GM23338 (cell line): ENCODE measurements at regions not wholly inside any gene's neighbourhood (a gene's known extent, or its start where the extent isn't known, plus 50 kb on each side); places are given as distances from the start of the nearest gene placed in this dataset.

Experiments used
- ATAC-seq: fragments of 200-7000 bp; cut with Tn5 transposase; 3 replicates; pipeline ENCODE4 v1.9.1; 2020
- DNase-seq: peaks from one replicate; pipeline ENCODE4 v3.0.0-alpha.2; 2015; ENCODE audit warnings: low spot score
- H2AFZ ChIP-seq: fragments of 200-600 bp; sonication (generic); 2 replicates; pipeline ENCODE4 v1.8.0; 2016; ENCODE audit warnings: antibody characterized with exemption, mild to moderate bottlenecking, moderate library complexity
- H3F3A ChIP-seq: fragments of 200-600 bp; sonication (generic); replicated peaks from 2 replicates; pipeline ENCODE4 v1.8.0; 2017; ENCODE audit warnings: antibody characterized with exemption, mixed run types, low read depth
- H3K27ac ChIP-seq: fragments of 200-600 bp; sonication (generic); 2 replicates; pipeline ENCODE4 v1.6.1; 2016; ENCODE audit warnings: low read depth
- H3K27me3 ChIP-seq: fragments of 200-600 bp; sonication (generic); 2 replicates; pipeline ENCODE4 v1.8.0; 2016; ENCODE audit warnings: mild to moderate bottlenecking, mixed run types, moderate library complexity; ENCODE audit not compliant: insufficient read depth
- H3K36me3 ChIP-seq: fragments of 200-600 bp; sonication (generic); 2 replicates; pipeline ENCODE4 v1.8.0; 2016; ENCODE audit warnings: mild to moderate bottlenecking; ENCODE audit not compliant: insufficient read depth
- H3K4me1 ChIP-seq: fragments of 200-600 bp; sonication (generic); 2 replicates; pipeline ENCODE4 v1.8.0; 2016; ENCODE audit warnings: mild to moderate bottlenecking, moderate library complexity; ENCODE audit not compliant: insufficient read depth
- H3K4me2 ChIP-seq: fragments of 200-600 bp; sonication (generic); 2 replicates; pipeline ENCODE4 v1.7.1; 2017; ENCODE audit warnings: mixed run types
- H3K4me3 ChIP-seq: fragments of 200-600 bp; sonication (generic); 2 replicates; pipeline ENCODE4 v1.6.1; 2016; ENCODE audit warnings: mixed run types
- H3K79me2 ChIP-seq: fragments of 200-600 bp; sonication (generic); replicated peaks from 2 replicates; pipeline ENCODE4 v1.8.0; 2017; ENCODE audit warnings: mild to moderate bottlenecking; ENCODE audit not compliant: insufficient read depth
- H3K9me2 ChIP-seq: fragments of 200-600 bp; sonication (generic); 2 replicates; pipeline ENCODE4 v1.8.0; 2017; ENCODE audit not compliant: insufficient read depth
- H4K20me1 ChIP-seq: fragments of 200-600 bp; sonication (generic); replicated peaks from 2 replicates; pipeline ENCODE4 v1.8.0; 2017; ENCODE audit warnings: mild to moderate bottlenecking; ENCODE audit not compliant: insufficient read depth
- H3K27ac Mint-ChIP-seq: 2 replicates; pipeline ENCODE4 v1.8.0; 2020; ENCODE audit warnings: inconsistent platforms, mild to moderate bottlenecking, moderate library complexity, mixed read lengths
- H3K27me3 Mint-ChIP-seq: 3 replicates; pipeline ENCODE4 v1.8.0; 2022; ENCODE audit warnings: low read depth, mild to moderate bottlenecking, moderate library complexity, mixed read lengths, inconsistent platforms; ENCODE audit not compliant: insufficient read depth, poor library complexity
- H3K36me3 Mint-ChIP-seq: 3 replicates; pipeline ENCODE4 v1.8.0; 2021; ENCODE audit warnings: low read depth, mild to moderate bottlenecking, inconsistent platforms, moderate library complexity, mixed read lengths
- H3K4me1 Mint-ChIP-seq: 3 replicates; pipeline ENCODE4 v1.8.0; 2020; ENCODE audit warnings: mild to moderate bottlenecking, inconsistent platforms, mixed read lengths
- H3K4me3 Mint-ChIP-seq: 3 replicates; pipeline ENCODE4 v1.8.0; 2021; ENCODE audit warnings: moderate library complexity, mild to moderate bottlenecking, inconsistent platforms, mixed read lengths
- H3K9me3 Mint-ChIP-seq: 3 replicates; pipeline ENCODE4 v1.8.0; 2020; ENCODE audit warnings: moderate library complexity, mild to moderate bottlenecking, inconsistent platforms, mixed read lengths
- CREB1 ChIP-seq: fragments of 250-450 bp; sonication (Bioruptor Pico); IDR thresholded peaks from 2 replicates; pipeline ENCODE4 v1.5.0; 2020; ENCODE audit warnings: low read depth, mild to moderate bottlenecking, moderate library complexity
- EZH2 ChIP-seq: fragments of 200-600 bp; sonication (generic); IDR thresholded peaks from one replicate; pipeline ENCODE4 v1.8.0; 2017; ENCODE audit warnings: antibody characterized with exemption, mild to moderate bottlenecking, low read depth; ENCODE audit not compliant: unreplicated experiment
- EZH2phosphoT487 ChIP-seq: fragments of 200-600 bp; sonication (generic); IDR thresholded peaks from one replicate; pipeline ENCODE4 v1.8.1; 2018; ENCODE audit warnings: antibody characterized with exemption; ENCODE audit not compliant: unreplicated experiment
- JUNB ChIP-seq: IDR thresholded peaks from one replicate; pipeline ENCODE4 v1.6.1; 2016; ENCODE audit warnings: antibody characterized with exemption; ENCODE audit not compliant: unreplicated experiment
- NANOG ChIP-seq: IDR thresholded peaks from 2 replicates; pipeline ENCODE4 v1.6.1; 2016; ENCODE audit warnings: antibody characterized with exemption, borderline replicate concordance
- POLR2AphosphoS5 ChIP-seq: IDR thresholded peaks from 2 replicates; pipeline ENCODE4 v1.6.1; 2016; ENCODE audit warnings: antibody characterized with exemption, low read depth
- STAT1 ChIP-seq: IDR thresholded peaks from one replicate; pipeline ENCODE4 v1.6.1; 2016; ENCODE audit warnings: antibody characterized with exemption; ENCODE audit not compliant: unreplicated experiment
- ZNF114 ChIP-seq: fragments of 250-450 bp; sonication (Bioruptor Pico); IDR thresholded peaks from 2 replicates; pipeline ENCODE4 v1.5.0; 2020; ENCODE audit warnings: mild to moderate bottlenecking, moderate library complexity
- ZNF331 ChIP-seq: fragments of 250-450 bp; sonication (Bioruptor Pico); IDR thresholded peaks from 2 replicates; pipeline ENCODE4 v1.5.0; 2020; ENCODE audit warnings: low read depth, mild to moderate bottlenecking, moderate library complexity
- TF ChIP-seq, protein P1 (sequence below): fragments of 250-450 bp; sonication (Bioruptor Pico); IDR thresholded peaks from 2 replicates; pipeline ENCODE4 v1.5.0; 2020; ENCODE audit warnings: mild to moderate bottlenecking, moderate library complexity
- TF ChIP-seq, protein P2 (sequence below): IDR thresholded peaks from 2 replicates; pipeline ENCODE4 v1.6.1; 2016; ENCODE audit warnings: antibody characterized with exemption
- TF ChIP-seq, protein P3 (sequence below): IDR thresholded peaks from one replicate; pipeline ENCODE4 v1.6.1; 2018; ENCODE audit warnings: antibody characterized with exemption; ENCODE audit not compliant: unreplicated experiment
- TF ChIP-seq, protein P4 (sequence below), 2 experiments: fragments of 200-600 bp in 1 of 2; sonication (generic) in 1 of 2; conservative IDR thresholded peaks; 2 replicates each; pipeline versions ENCODE4 v1.5.1 to v1.6.1; 2016 to 2017; ENCODE audit warnings: antibody characterized with exemption in 2 of 2, low read depth in 2 of 2, mild to moderate bottlenecking in 2 of 2, moderate library complexity in 1 of 2

GRCh38 chr15:38975282-38975990 is 410.8 kb upstream of the RASGRP1 start:
- Mint-ChIP-seq H3K4me1 (no peaks in the 10 kb centered on the region), H3K4me3 (no peak overlapping the region), H3K27me3 (peaks cover 3% of the 10 kb centered on the region), H3K36me3 (no peaks in the 10 kb centered on the region), H3K9me3 (peaks cover 13% of the 10 kb centered on the region; the same call in 2 of the 3 replicates), H3K27ac (no peak overlapping the region)
- DNase-seq = no peak
- Histone ChIP-seq H3K79me2 (no peaks in the 10 kb centered on the region), H4K20me1 (no peaks in the 10 kb centered on the region), H3K4me3 (no peak overlapping the region), H3K27me3 (no peaks in the 10 kb centered on the region), H3K4me1 (no peaks in the 10 kb centered on the region), H2AFZ (no peak overlapping the region), H3K36me3 (0 out of 2 replicates have a peak, but pooled peaks cover 3% of the 10 kb centered on the region), H3K4me2 (no peak overlapping the region), H3K27ac (no peak overlapping the region), H3F3A (no peaks in the 10 kb centered on the region), H3K9me2 (peaks cover 6% of the 10 kb centered on the region; the same call in 1 of the 2 replicates)
- no peak for TF ChIP-seq STAT1
- no peak for TF ChIP-seq ZNF114 (CRISPR knock-in tag)
- TF ChIP-seq NANOG = no peak
- TF ChIP-seq, protein P1, sequence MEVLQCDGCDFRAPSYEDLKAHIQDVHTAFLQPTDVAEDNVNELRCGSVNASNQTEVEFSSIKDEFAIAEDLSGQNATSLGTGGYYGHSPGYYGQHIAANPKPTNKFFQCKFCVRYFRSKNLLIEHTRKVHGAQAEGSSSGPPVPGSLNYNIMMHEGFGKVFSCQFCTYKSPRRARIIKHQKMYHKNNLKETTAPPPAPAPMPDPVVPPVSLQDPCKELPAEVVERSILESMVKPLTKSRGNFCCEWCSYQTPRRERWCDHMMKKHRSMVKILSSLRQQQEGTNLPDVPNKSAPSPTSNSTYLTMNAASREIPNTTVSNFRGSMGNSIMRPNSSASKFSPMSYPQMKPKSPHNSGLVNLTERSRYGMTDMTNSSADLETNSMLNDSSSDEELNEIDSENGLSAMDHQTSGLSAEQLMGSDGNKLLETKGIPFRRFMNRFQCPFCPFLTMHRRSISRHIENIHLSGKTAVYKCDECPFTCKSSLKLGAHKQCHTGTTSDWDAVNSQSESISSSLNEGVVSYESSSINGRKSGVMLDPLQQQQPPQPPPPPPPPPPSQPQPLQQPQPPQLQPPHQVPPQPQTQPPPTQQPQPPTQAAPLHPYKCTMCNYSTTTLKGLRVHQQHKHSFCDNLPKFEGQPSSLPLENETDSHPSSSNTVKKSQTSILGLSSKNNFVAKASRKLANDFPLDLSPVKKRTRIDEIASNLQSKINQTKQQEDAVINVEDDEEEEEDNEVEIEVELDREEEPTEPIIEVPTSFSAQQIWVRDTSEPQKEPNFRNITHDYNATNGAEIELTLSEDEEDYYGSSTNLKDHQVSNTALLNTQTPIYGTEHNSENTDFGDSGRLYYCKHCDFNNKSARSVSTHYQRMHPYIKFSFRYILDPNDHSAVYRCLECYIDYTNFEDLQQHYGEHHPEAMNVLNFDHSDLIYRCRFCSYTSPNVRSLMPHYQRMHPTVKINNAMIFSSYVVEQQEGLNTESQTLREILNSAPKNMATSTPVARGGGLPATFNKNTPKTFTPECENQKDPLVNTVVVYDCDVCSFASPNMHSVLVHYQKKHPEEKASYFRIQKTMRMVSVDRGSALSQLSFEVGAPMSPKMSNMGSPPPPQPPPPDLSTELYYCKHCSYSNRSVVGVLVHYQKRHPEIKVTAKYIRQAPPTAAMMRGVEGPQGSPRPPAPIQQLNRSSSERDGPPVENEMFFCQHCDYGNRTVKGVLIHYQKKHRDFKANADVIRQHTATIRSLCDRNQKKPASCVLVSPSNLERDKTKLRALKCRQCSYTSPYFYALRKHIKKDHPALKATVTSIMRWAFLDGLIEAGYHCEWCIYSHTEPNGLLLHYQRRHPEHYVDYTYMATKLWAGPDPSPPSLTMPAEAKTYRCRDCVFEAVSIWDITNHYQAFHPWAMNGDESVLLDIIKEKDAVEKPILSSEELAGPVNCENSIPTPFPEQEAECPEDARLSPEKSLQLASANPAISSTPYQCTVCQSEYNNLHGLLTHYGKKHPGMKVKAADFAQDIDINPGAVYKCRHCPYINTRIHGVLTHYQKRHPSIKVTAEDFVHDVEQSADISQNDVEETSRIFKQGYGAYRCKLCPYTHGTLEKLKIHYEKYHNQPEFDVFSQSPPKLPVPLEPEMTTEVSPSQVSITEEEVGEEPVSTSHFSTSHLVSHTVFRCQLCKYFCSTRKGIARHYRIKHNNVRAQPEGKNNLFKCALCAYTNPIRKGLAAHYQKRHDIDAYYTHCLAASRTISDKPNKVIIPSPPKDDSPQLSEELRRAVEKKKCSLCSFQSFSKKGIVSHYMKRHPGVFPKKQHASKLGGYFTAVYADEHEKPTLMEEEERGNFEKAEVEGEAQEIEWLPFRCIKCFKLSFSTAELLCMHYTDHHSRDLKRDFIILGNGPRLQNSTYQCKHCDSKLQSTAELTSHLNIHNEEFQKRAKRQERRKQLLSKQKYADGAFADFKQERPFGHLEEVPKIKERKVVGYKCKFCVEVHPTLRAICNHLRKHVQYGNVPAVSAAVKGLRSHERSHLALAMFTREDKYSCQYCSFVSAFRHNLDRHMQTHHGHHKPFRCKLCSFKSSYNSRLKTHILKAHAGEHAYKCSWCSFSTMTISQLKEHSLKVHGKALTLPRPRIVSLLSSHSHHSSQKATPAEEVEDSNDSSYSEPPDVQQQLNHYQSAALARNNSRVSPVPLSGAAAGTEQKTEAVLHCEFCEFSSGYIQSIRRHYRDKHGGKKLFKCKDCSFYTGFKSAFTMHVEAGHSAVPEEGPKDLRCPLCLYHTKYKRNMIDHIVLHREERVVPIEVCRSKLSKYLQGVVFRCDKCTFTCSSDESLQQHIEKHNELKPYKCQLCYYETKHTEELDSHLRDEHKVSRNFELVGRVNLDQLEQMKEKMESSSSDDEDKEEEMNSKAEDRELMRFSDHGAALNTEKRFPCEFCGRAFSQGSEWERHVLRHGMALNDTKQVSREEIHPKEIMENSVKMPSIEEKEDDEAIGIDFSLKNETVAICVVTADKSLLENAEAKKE (CRISPR knock-in tag) = no peak
- no peak for TF ChIP-seq ZNF331 (CRISPR knock-in tag)
- TF ChIP-seq, protein P2, sequence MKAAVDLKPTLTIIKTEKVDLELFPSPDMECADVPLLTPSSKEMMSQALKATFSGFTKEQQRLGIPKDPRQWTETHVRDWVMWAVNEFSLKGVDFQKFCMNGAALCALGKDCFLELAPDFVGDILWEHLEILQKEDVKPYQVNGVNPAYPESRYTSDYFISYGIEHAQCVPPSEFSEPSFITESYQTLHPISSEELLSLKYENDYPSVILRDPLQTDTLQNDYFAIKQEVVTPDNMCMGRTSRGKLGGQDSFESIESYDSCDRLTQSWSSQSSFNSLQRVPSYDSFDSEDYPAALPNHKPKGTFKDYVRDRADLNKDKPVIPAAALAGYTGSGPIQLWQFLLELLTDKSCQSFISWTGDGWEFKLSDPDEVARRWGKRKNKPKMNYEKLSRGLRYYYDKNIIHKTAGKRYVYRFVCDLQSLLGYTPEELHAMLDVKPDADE = no peak
- no peak for TF ChIP-seq JUNB
- no peak for TF ChIP-seq EZH2
- TF ChIP-seq, protein P3, sequence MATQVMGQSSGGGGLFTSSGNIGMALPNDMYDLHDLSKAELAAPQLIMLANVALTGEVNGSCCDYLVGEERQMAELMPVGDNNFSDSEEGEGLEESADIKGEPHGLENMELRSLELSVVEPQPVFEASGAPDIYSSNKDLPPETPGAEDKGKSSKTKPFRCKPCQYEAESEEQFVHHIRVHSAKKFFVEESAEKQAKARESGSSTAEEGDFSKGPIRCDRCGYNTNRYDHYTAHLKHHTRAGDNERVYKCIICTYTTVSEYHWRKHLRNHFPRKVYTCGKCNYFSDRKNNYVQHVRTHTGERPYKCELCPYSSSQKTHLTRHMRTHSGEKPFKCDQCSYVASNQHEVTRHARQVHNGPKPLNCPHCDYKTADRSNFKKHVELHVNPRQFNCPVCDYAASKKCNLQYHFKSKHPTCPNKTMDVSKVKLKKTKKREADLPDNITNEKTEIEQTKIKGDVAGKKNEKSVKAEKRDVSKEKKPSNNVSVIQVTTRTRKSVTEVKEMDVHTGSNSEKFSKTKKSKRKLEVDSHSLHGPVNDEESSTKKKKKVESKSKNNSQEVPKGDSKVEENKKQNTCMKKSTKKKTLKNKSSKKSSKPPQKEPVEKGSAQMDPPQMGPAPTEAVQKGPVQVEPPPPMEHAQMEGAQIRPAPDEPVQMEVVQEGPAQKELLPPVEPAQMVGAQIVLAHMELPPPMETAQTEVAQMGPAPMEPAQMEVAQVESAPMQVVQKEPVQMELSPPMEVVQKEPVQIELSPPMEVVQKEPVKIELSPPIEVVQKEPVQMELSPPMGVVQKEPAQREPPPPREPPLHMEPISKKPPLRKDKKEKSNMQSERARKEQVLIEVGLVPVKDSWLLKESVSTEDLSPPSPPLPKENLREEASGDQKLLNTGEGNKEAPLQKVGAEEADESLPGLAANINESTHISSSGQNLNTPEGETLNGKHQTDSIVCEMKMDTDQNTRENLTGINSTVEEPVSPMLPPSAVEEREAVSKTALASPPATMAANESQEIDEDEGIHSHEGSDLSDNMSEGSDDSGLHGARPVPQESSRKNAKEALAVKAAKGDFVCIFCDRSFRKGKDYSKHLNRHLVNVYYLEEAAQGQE = no peak
- no peak for TF ChIP-seq EZH2phosphoT487
- TF ChIP-seq, protein P4, sequence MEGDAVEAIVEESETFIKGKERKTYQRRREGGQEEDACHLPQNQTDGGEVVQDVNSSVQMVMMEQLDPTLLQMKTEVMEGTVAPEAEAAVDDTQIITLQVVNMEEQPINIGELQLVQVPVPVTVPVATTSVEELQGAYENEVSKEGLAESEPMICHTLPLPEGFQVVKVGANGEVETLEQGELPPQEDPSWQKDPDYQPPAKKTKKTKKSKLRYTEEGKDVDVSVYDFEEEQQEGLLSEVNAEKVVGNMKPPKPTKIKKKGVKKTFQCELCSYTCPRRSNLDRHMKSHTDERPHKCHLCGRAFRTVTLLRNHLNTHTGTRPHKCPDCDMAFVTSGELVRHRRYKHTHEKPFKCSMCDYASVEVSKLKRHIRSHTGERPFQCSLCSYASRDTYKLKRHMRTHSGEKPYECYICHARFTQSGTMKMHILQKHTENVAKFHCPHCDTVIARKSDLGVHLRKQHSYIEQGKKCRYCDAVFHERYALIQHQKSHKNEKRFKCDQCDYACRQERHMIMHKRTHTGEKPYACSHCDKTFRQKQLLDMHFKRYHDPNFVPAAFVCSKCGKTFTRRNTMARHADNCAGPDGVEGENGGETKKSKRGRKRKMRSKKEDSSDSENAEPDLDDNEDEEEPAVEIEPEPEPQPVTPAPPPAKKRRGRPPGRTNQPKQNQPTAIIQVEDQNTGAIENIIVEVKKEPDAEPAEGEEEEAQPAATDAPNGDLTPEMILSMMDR (conservative IDR thresholded peaks at IDR 0.05; ENCODE audit: low read depth in 2 of 2) = no peak
- TF ChIP-seq POLR2AphosphoS5 = no peak
- TF ChIP-seq CREB1 = no peak
- ATAC-seq = no peak
